ENCODE measurements at regions not wholly inside any gene's neighbourhood (a gene's known extent, or its start where the extent isn't known, plus 50 kb on each side); places are given as distances from the start of the nearest gene placed in this dataset.

- Histone ChIP-seq H3K36me3 (no peaks in the 10 kb centered on the region), H3K4me1 (ENCODE audit: insufficient read depth) (no peaks in the 10 kb centered on the region), H3K27ac (no peak overlapping the region), H3K27me3 (no peaks in the 10 kb centered on the region), H3K9me3 (no peaks in the 10 kb centered on the region), H3K4me3 (no peak overlapping the region)
- no peak for DNase-seq
- TF ChIP-seq, protein P1, sequence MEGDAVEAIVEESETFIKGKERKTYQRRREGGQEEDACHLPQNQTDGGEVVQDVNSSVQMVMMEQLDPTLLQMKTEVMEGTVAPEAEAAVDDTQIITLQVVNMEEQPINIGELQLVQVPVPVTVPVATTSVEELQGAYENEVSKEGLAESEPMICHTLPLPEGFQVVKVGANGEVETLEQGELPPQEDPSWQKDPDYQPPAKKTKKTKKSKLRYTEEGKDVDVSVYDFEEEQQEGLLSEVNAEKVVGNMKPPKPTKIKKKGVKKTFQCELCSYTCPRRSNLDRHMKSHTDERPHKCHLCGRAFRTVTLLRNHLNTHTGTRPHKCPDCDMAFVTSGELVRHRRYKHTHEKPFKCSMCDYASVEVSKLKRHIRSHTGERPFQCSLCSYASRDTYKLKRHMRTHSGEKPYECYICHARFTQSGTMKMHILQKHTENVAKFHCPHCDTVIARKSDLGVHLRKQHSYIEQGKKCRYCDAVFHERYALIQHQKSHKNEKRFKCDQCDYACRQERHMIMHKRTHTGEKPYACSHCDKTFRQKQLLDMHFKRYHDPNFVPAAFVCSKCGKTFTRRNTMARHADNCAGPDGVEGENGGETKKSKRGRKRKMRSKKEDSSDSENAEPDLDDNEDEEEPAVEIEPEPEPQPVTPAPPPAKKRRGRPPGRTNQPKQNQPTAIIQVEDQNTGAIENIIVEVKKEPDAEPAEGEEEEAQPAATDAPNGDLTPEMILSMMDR (IDR thresholded peaks at IDR 0.05): no peak
- no peak for TF ChIP-seq EP300 (IDR thresholded peaks at IDR 0.05)
- no peak for TF ChIP-seq POLR2A (IDR thresholded peaks at IDR 0.05)
- 83 to 87% (median 86%) methylated on average over 2 of the region's 2 CpGs for WGBS, 3 donors
- intact Hi-C loops (cut with DNase I): no loop called here
Observed at GRCh38 chr1:105122041-105122440, 1372.3 kb downstream of the AMY1C start.

DNA sequence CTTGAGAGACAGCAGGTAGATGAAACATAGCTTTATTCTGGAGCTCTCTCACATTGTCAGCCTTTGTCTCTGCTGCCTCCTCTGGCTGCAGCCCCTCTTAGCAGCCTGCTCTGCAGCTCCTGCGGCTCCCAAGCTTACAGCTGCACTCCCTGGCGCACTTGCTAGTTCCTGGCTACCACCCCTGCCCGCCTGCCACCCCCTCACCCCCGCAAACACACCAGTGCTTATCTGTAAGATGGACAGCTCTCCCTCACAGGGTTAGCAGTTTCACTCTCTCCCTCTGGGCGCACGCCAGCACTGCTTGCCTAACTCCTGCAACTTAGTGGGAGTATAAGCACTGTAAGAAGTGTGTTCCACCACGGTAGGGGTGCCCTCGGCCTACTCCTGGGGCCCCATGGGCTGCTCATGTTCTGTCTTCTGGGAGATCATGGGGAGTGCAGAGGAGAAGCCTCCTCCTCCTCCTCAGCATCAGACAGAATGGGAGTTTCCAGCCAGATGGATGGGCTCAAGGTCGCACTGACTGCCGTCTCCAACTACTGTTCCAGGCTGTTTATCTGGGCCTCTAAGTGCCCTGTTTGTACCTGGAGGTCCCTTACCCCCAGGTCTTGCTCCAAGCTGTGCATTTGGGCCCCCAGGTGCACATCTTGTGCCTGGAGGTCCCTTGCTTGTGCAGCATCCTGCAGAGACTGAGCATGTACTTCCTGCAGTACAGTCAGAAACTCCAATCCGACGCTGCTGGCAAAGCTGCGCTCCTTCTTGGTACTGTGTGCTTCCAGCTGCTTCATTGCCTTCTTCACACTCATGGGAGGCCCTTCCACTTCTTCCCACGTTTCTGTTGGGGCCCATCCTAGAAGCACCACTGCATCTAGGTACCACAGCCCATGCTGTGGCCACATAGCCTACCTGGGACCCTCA, 1388.1 kb downstream of the AMY1C start:
- 31 to 40% (median 37%) methylated on average over 14 of the region's 14 CpGs for WGBS, 3 donors
- H3K27ac ChIP-seq: no peak overlapping the region
- H3K27me3 ChIP-seq: no peaks in the 10 kb centered on the region
- DNase-seq: peak in 4 of 5 donors; percentile 20 to 43 (median 32)
- H3K36me3 ChIP-seq: no peaks in the 10 kb centered on the region
- H3K9me3 ChIP-seq: no peaks in the 10 kb centered on the region
- no peak overlapping the region for H3K4me3 ChIP-seq
- H3K4me1 ChIP-seq (ENCODE audit: insufficient read depth): peaks cover 2% of the 10 kb centered on the region
- TF ChIP-seq, protein P1 (IDR thresholded peaks at IDR 0.05): no peak
- TF ChIP-seq EP300 (IDR thresholded peaks at IDR 0.05) (no peak), POLR2A (IDR thresholded peaks at IDR 0.05) (no peak)
- intact Hi-C loops (cut with DNase I): no loop called here

GRCh38 chr1:105138458-105138893, 1388.8 kb downstream of the AMY1C start:
- Histone ChIP-seq H3K9me3 (no peaks in the 10 kb centered on the region), H3K4me1 (ENCODE audit: insufficient read depth) (peaks cover 2% of the 10 kb centered on the region), H3K27ac (no peak overlapping the region), H3K27me3 (no peaks in the 10 kb centered on the region), H3K36me3 (no peaks in the 10 kb centered on the region), H3K4me3 (no peak overlapping the region)
- TF ChIP-seq POLR2A (IDR thresholded peaks at IDR 0.05): no peak
- TF ChIP-seq, protein P1 (IDR thresholded peaks at IDR 0.05): no peak
- TF ChIP-seq EP300 (IDR thresholded peaks at IDR 0.05): no peak
- 88 to 89% (median 89%) methylated on average over 8 of the region's 8 CpGs for WGBS, 3 donors
- intact Hi-C loops (cut with DNase I): no loop called here
- no peak for DNase-seq

- TF ChIP-seq EP300 (IDR thresholded peaks at IDR 0.05) (no peak), POLR2A (IDR thresholded peaks at IDR 0.05) (no peak)
- TF ChIP-seq, protein P1 (IDR thresholded peaks at IDR 0.05): no peak
Observed at GRCh38 chr1:105172788-105173187, 1423.1 kb downstream of the AMY1C start.

More at GRCh38 chr1:105172788-105173187, 1423.1 kb downstream of the AMY1C start:
- Histone ChIP-seq H3K36me3 (no peaks in the 10 kb centered on the region), H3K27me3 (no peaks in the 10 kb centered on the region), H3K4me1 (ENCODE audit: insufficient read depth) (no peaks in the 10 kb centered on the region), H3K9me3 (no peaks in the 10 kb centered on the region), H3K27ac (no peak overlapping the region), H3K4me3 (no peak overlapping the region)
- WGBS, 3 donors: 42 to 58% (median 52%) methylated on average over 3 of the region's 3 CpGs
- intact Hi-C loops (cut with DNase I): no loop called here
- DNase-seq: no peak
